ENCODE measurements at regions not wholly inside any gene's neighbourhood (a gene's known extent, or its start where the extent isn't known, plus 50 kb on each side); places are given as distances from the start of the nearest gene placed in this dataset.

GRCh38 chr10:81696609-81697388 lies 178.2 kb upstream of the NRG3 start:
- DNase-seq (ENCODE audit: low spot score in 2 of 2) = no peak
- no peaks in the 10 kb centered on the region for H3K27me3 ChIP-seq
- H3K4me3 ChIP-seq = no peak overlapping the region
- no peaks in the 10 kb centered on the region for H3K4me1 ChIP-seq
- H3K9me3 ChIP-seq = peaks cover 5% of the 10 kb centered on the region in 2 donors
- no peaks in the 10 kb centered on the region for H3K36me3 ChIP-seq
- intact Hi-C loops (cut with DNase I; ENCODE audit: low total_unique reads) = no loop called here
- TF ChIP-seq POLR2AphosphoS5 (IDR thresholded peaks at IDR 0.05) = no peak
- no peak for TF ChIP-seq CTCF (IDR thresholded peaks at IDR 0.05)
- no peak for TF ChIP-seq POLR2A (IDR thresholded peaks at IDR 0.05)
- no peak overlapping the region for H3K27ac ChIP-seq

GRCh38 chr10:81704596-81704995 lies 170.4 kb upstream of the NRG3 start:
- no peak for DNase-seq (ENCODE audit: low spot score in 2 of 2)
- no peak for TF ChIP-seq POLR2AphosphoS5 (IDR thresholded peaks at IDR 0.05)
- TF ChIP-seq CTCF (IDR thresholded peaks at IDR 0.05) = no peak
- TF ChIP-seq POLR2A (IDR thresholded peaks at IDR 0.05) = no peak
- intact Hi-C loops (cut with DNase I; ENCODE audit: low total_unique reads) = no loop called here
- Histone ChIP-seq H3K27ac (no peak overlapping the region), H3K4me3 (no peak overlapping the region), H3K4me1 (no peaks in the 10 kb centered on the region), H3K9me3 (no peaks in the 10 kb centered on the region), H3K27me3 (no peaks in the 10 kb centered on the region), H3K36me3 (no peaks in the 10 kb centered on the region)

- H3K4me1 ChIP-seq = no peaks in the 10 kb centered on the region
- H3K9me3 ChIP-seq = peaks cover 0 to 4% of the 10 kb centered on the region in 2 donors
- intact Hi-C loops (cut with DNase I; ENCODE audit: low total_unique reads) = no loop called here
- H3K27ac ChIP-seq = no peak overlapping the region
- H3K27me3 ChIP-seq = no peaks in the 10 kb centered on the region
- no peak for DNase-seq (ENCODE audit: low spot score in 2 of 2)
- H3K4me3 ChIP-seq = no peak overlapping the region
- TF ChIP-seq POLR2AphosphoS5 (IDR thresholded peaks at IDR 0.05) = no peak
- no peak for TF ChIP-seq POLR2A (IDR thresholded peaks at IDR 0.05)
- TF ChIP-seq CTCF (IDR thresholded peaks at IDR 0.05) = no peak
- H3K36me3 ChIP-seq = no peaks in the 10 kb centered on the region
Observed at GRCh38 chr10:81708416-81708815, 166.6 kb upstream of the NRG3 start.

GRCh38 chr10:81708929-81709328 lies 166.1 kb upstream of the NRG3 start:
- H3K4me1 ChIP-seq = no peaks in the 10 kb centered on the region
- H3K9me3 ChIP-seq = peaks cover 0 to 4% of the 10 kb centered on the region in 2 donors
- no peaks in the 10 kb centered on the region for H3K36me3 ChIP-seq
- TF ChIP-seq CTCF (IDR thresholded peaks at IDR 0.05) = no peak
- TF ChIP-seq POLR2A (IDR thresholded peaks at IDR 0.05) = no peak
- H3K27ac ChIP-seq = no peak overlapping the region
- H3K27me3 ChIP-seq = no peaks in the 10 kb centered on the region
- intact Hi-C loops (cut with DNase I; ENCODE audit: low total_unique reads) = no loop called here
- no peak for DNase-seq (ENCODE audit: low spot score in 2 of 2)
- H3K4me3 ChIP-seq = no peak overlapping the region

- H3K36me3 ChIP-seq = no peaks in the 10 kb centered on the region
- no peaks in the 10 kb centered on the region for H3K4me1 ChIP-seq
- H3K4me3 ChIP-seq = no peak overlapping the region
- H3K27me3 ChIP-seq = no peaks in the 10 kb centered on the region
- DNase-seq (ENCODE audit: low spot score in 2 of 2) = no peak
- intact Hi-C loops (cut with DNase I; ENCODE audit: low total_unique reads) = no loop called here
- no peak overlapping the region for H3K27ac ChIP-seq
- TF ChIP-seq POLR2AphosphoS5 (IDR thresholded peaks at IDR 0.05) (no peak), CTCF (IDR thresholded peaks at IDR 0.05) (no peak), POLR2A (IDR thresholded peaks at IDR 0.05) (no peak)
- no peaks in the 10 kb centered on the region for H3K9me3 ChIP-seq
Observed at GRCh38 chr10:81722399-81722798, 152.6 kb upstream of the NRG3 start.

All from breast epithelium (tissue), 4 donors.